MM.1S (cell line): ENCODE measurements at regions not wholly inside any gene's neighbourhood (a gene's known extent, or its start where the extent isn't known, plus 50 kb on each side); places are given as distances from the start of the nearest gene placed in this dataset.

Source experiments
- DNase-seq: peaks from one replicate; pipeline ENCODE4 v3.0.0-alpha.2; 2015
- H2AFZ ChIP-seq: fragments of 300-600 bp; sonication (generic); 2 replicates; pipeline ENCODE4 v1.6.0; 2016; ENCODE audit warnings: antibody characterized with exemption, low read length
- H3F3A ChIP-seq: fragments of 300-600 bp; sonication (generic); 2 replicates; pipeline ENCODE4 v1.6.1; 2016; ENCODE audit warnings: mild to moderate bottlenecking, antibody characterized with exemption, low read length, moderate library complexity, mixed read lengths; ENCODE audit not compliant: insufficient read depth
- H3K27ac ChIP-seq: fragments of 300-600 bp; sonication (generic); 2 replicates; pipeline ENCODE4 v1.5.1; 2016; ENCODE audit warnings: mild to moderate bottlenecking, low read length
- H3K27me3 ChIP-seq: fragments of 300-600 bp; sonication (generic); replicated peaks from 2 replicates; pipeline ENCODE4 v1.6.0; 2016; ENCODE audit warnings: low read length; ENCODE audit not compliant: insufficient read depth
- H3K36me3 ChIP-seq: fragments of 300-600 bp; sonication (generic); replicated peaks from 2 replicates; pipeline ENCODE4 v1.6.1; 2016; ENCODE audit warnings: mild to moderate bottlenecking, low read length, mixed read lengths; ENCODE audit not compliant: insufficient read depth
- H3K4me1 ChIP-seq: fragments of 300-600 bp; sonication (generic); 2 replicates; pipeline ENCODE4 v1.6.1; 2016; ENCODE audit warnings: low read length, mixed read lengths
- H3K4me2 ChIP-seq: fragments of 300-600 bp; sonication (generic); 2 replicates; pipeline ENCODE4 v1.6.0; 2016; ENCODE audit warnings: low read depth, low read length
- H3K4me3 ChIP-seq: fragments of 300-600 bp; sonication (generic); 2 replicates; pipeline ENCODE4 v1.5.1; 2016; ENCODE audit warnings: low read length, mixed read lengths
- H3K79me2 ChIP-seq: fragments of 300-600 bp; sonication (generic); 2 replicates; pipeline ENCODE4 v1.6.1; 2016; ENCODE audit warnings: mixed run types, low read length, mixed read lengths
- H3K9ac ChIP-seq: fragments of 300-600 bp; sonication (generic); 2 replicates; pipeline ENCODE4 v1.6.1; 2016; ENCODE audit warnings: low read length, mixed read lengths
- H3K9me2 ChIP-seq: fragments of 300-600 bp; sonication (generic); replicated peaks from 2 replicates; pipeline ENCODE4 v1.6.1; 2016; ENCODE audit warnings: mild to moderate bottlenecking, low read length, mixed read lengths; ENCODE audit not compliant: insufficient read depth
- H3K9me3 ChIP-seq: fragments of 300-600 bp; sonication (generic); replicated peaks from 2 replicates; pipeline ENCODE4 v1.6.1; 2016; ENCODE audit warnings: mild to moderate bottlenecking, low read length, mixed read lengths; ENCODE audit not compliant: insufficient read depth
- H4K20me1 ChIP-seq: fragments of 300-600 bp; sonication (generic); 2 replicates; pipeline ENCODE4 v1.6.1; 2016; ENCODE audit warnings: mild to moderate bottlenecking, low read length, moderate library complexity, mixed read lengths; ENCODE audit not compliant: insufficient read depth
- CTCF ChIP-seq: fragments of 300-600 bp; sonication (generic); IDR thresholded peaks from 2 replicates; pipeline ENCODE4 v1.5.1; 2016; ENCODE audit warnings: antibody characterized with exemption, low read length, mixed read lengths
- EZH2 ChIP-seq: fragments of 300-600 bp; sonication (generic); optimal IDR thresholded peaks from 2 replicates; pipeline ENCODE3; 2017; ENCODE audit warnings: low read depth, mild to moderate bottlenecking, antibody characterized with exemption, low read length, mixed read lengths
- EZH2phosphoT487 ChIP-seq: fragments of 300-600 bp; sonication (generic); IDR thresholded peaks from 2 replicates; pipeline ENCODE4 v1.6.1; 2018; ENCODE audit warnings: antibody characterized with exemption, low read length

DNA sequence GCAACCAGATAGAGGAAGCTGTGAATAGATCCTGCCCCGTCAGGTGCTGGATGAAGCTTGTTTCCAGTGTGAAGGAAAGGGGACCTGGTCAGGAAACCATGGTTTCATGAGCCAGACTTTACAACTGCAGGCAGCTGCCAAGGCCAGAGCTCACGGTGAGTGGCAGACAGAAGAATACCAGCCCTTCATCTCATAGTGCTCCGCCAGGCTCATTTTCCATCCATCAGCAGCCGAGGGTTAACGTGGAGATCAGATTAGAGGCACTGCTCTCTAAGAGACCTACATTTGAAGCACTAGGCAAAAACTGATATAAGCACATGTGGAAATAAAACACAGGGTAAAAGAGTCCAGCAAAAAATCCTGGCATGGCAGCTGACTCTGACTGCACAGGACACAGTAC is 172.4 kb downstream of the CD24 start:
- H3K4me1 ChIP-seq = peaks cover 3% of the 10 kb centered on the region; the same call in 1 of the 2 replicates
- H3K36me3 ChIP-seq = no peaks in the 10 kb centered on the region
- no peak overlapping the region for H3K9ac ChIP-seq
- H3F3A ChIP-seq = no peaks in the 10 kb centered on the region
- no peak overlapping the region for H3K4me2 ChIP-seq
- no peaks in the 10 kb centered on the region for H3K79me2 ChIP-seq
- H3K27me3 ChIP-seq = no peaks in the 10 kb centered on the region
- no peak for TF ChIP-seq EZH2
- no peak for TF ChIP-seq EZH2phosphoT487
- no peak overlapping the region for H3K27ac ChIP-seq
- DNase-seq = no peak
- H3K9me2 ChIP-seq = no peaks in the 10 kb centered on the region
- H2AFZ ChIP-seq = no peak overlapping the region
- no peaks in the 10 kb centered on the region for H3K9me3 ChIP-seq
- no peaks in the 10 kb centered on the region for H4K20me1 ChIP-seq
- no peak overlapping the region for H3K4me3 ChIP-seq

DNA sequence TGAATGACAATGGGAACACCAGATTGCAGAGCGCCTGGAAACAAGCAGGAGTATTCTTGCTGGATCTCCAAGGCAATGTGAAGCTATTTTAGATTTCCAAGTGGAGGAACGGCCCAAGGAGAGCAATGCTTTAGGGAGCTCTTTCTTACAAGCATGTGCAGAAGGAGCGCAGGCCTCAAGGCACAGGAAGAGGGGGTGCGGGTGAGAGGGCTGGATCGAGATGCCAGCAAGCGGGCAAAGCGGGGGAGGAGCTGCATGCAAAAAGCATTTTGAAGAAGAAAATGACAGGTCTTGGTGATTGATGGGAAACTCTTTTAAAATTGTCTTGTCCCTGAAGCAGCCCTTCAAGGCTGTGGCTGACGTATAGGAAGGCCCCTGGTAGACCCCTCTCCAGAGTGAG is 171.9 kb downstream of the QRSL1 start:
- Histone ChIP-seq H3K79me2 (no peaks in the 10 kb centered on the region), H3F3A (no peaks in the 10 kb centered on the region), H3K9me2 (no peaks in the 10 kb centered on the region), H3K4me3 (no peak overlapping the region), H3K4me2 (no peak overlapping the region), H3K9me3 (no peaks in the 10 kb centered on the region), H3K9ac (no peak overlapping the region), H3K27ac (no peak overlapping the region), H3K36me3 (no peaks in the 10 kb centered on the region), H2AFZ (no peak overlapping the region), H3K27me3 (no peaks in the 10 kb centered on the region), H3K4me1 (peaks cover 3% of the 10 kb centered on the region; the same call in 1 of the 2 replicates), H4K20me1 (no peaks in the 10 kb centered on the region)
- DNase-seq = no peak
- TF ChIP-seq EZH2phosphoT487 = no peak
- no peak for TF ChIP-seq EZH2
- TF ChIP-seq CTCF = no peak

GRCh38 chr6:106800379-106800778 is 171.0 kb downstream of the QRSL1 start:
- no peak overlapping the region for H2AFZ ChIP-seq
- no peak overlapping the region for H3K9ac ChIP-seq
- H3F3A ChIP-seq = no peaks in the 10 kb centered on the region
- H3K27me3 ChIP-seq = no peaks in the 10 kb centered on the region
- no peaks in the 10 kb centered on the region for H3K9me2 ChIP-seq
- H3K4me3 ChIP-seq = no peak overlapping the region
- H4K20me1 ChIP-seq = no peaks in the 10 kb centered on the region
- no peak overlapping the region for H3K27ac ChIP-seq
- no peaks in the 10 kb centered on the region for H3K9me3 ChIP-seq
- no peak overlapping the region for H3K4me2 ChIP-seq
- H3K4me1 ChIP-seq = peaks cover 3% of the 10 kb centered on the region; the same call in 1 of the 2 replicates
- no peaks in the 10 kb centered on the region for H3K36me3 ChIP-seq
- TF ChIP-seq CTCF = no peak
- no peak for TF ChIP-seq EZH2phosphoT487
- TF ChIP-seq EZH2 = no peak
- DNase-seq = no peak
- H3K79me2 ChIP-seq = no peaks in the 10 kb centered on the region

DNA sequence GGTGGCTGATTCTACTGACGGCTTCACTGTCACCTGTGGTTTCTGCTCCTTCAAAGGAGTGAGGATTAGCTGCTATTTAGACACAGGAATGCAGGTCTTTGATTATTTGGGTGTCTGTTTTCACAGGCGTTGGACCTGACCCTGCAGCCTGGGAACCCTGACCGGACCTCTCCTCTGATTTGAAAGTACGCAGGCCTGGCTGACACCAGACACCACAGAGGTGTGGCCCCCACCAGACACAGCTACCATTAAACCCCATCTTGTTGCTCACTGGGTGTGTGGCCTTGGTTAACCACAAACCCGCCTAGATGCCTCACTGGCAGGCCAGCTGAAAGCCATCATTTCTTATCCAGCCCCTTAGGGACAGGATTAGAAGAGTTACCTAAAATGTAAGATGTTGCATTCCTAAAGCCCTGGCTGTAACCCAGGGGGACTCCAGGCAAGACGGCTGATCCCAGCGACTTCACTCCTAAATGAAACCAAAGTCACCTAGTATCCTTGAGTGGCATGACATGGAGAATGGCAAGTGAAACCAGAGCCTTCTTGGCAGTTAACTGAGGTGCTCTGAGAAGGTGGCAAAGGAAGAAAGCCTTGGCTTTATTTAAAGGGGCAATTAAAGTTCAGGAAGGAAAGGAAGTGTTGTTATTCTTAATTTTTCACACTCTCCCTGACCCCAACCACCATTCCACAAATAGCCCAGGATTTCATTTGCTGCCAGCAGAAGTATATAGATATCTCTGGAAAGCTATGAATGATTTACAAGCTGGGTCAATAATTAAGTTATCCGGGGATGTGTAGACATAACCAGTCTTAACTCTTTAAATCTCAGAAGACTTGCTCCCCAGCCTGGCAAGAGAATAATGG is 169.9 kb downstream of the QRSL1 start:
- Histone ChIP-seq H3K27ac (no peak overlapping the region), H3K9ac (no peak overlapping the region), H3K9me3 (no peaks in the 10 kb centered on the region), H2AFZ (no peak overlapping the region), H3K4me1 (peaks cover 3% of the 10 kb centered on the region; the same call in 1 of the 2 replicates), H3K4me2 (peak overlapping the region; percentile 10; the same call in 1 of the 2 replicates), H3K27me3 (no peaks in the 10 kb centered on the region), H3K79me2 (no peaks in the 10 kb centered on the region), H4K20me1 (no peaks in the 10 kb centered on the region), H3K36me3 (no peaks in the 10 kb centered on the region), H3K4me3 (no peak overlapping the region), H3F3A (no peaks in the 10 kb centered on the region), H3K9me2 (no peaks in the 10 kb centered on the region)
- TF ChIP-seq EZH2phosphoT487 (no peak), EZH2 (no peak), CTCF (no peak)
- DNase-seq = peak; percentile 66
